Cardiac fibroblast (primary cell): ENCODE measurements at regions not wholly inside any gene's neighbourhood (a gene's known extent, or its start where the extent isn't known, plus 50 kb on each side); places are given as distances from the start of the nearest gene placed in this dataset.

Experiments
- DNase-seq, 2 donors: peaks; one replicate each; pipeline versions ENCODE4 v3.0.0 to v3.0.0-alpha.2; 2010; ENCODE audit warnings: low read depth in 2 of 2
- H3K4me3 ChIP-seq, 2 donors: replicated peaks in 1 of 2; 1 replicate in 1 of 2; 2 replicates in 1 of 2; pipeline ENCODE4 v1.5.1; 2011; ENCODE audit warnings: low read depth in 2 of 2, low read length in 2 of 2, mild to moderate bottlenecking in 2 of 2, moderate library complexity in 1 of 2
- TF ChIP-seq, protein P1 (sequence below): IDR thresholded peaks from one replicate; pipeline ENCODE4 v1.5.1; 2011; ENCODE audit warnings: low read depth, mild to moderate bottlenecking, low read length, inconsistent platforms

DNA sequence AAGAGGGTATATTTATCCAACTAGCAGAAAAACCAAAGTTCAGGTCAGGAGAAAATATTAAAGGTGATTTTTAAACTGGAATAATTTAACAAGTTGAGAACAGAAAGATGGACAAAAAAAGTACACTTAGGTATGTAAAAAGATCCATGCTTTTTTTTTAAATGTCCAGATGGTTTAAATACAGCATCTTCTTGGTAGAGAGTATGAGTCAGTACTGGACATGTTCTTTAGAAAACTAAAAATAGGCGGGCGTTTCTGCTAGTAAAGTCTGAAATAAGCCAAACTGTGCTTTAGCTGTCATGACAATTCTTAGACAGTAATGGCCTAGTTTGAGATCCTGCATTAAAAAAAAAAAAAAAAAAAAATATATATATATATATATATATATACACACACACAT, 255.9 kb upstream of the ST8SIA4 start:
- DNase-seq, result no peak
- no peak overlapping the region for H3K4me3 ChIP-seq
- TF ChIP-seq, protein P1, sequence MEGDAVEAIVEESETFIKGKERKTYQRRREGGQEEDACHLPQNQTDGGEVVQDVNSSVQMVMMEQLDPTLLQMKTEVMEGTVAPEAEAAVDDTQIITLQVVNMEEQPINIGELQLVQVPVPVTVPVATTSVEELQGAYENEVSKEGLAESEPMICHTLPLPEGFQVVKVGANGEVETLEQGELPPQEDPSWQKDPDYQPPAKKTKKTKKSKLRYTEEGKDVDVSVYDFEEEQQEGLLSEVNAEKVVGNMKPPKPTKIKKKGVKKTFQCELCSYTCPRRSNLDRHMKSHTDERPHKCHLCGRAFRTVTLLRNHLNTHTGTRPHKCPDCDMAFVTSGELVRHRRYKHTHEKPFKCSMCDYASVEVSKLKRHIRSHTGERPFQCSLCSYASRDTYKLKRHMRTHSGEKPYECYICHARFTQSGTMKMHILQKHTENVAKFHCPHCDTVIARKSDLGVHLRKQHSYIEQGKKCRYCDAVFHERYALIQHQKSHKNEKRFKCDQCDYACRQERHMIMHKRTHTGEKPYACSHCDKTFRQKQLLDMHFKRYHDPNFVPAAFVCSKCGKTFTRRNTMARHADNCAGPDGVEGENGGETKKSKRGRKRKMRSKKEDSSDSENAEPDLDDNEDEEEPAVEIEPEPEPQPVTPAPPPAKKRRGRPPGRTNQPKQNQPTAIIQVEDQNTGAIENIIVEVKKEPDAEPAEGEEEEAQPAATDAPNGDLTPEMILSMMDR, result no peak

DNA sequence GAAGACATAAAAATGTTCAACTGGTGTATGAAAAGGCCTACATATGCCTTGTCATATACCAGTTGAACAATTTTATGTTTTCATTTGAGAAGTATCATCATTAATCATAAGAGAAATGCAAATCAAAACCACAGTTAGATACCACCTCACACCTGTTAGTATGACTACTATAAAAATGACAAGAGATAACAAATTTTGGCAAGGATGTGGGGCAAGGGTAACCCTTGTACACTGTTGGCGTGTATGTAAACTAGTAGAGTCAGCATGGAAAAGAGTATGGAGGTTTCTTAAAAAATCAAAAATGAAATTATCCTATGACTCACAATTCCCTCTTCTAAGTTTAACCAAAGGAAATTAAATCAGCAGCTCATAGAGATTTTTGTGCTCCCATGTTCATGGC, 250.4 kb upstream of the ST8SIA4 start:
- H3K4me3 ChIP-seq, result no peak overlapping the region
- TF ChIP-seq, protein P1, result no peak
- no peak for DNase-seq

DNA sequence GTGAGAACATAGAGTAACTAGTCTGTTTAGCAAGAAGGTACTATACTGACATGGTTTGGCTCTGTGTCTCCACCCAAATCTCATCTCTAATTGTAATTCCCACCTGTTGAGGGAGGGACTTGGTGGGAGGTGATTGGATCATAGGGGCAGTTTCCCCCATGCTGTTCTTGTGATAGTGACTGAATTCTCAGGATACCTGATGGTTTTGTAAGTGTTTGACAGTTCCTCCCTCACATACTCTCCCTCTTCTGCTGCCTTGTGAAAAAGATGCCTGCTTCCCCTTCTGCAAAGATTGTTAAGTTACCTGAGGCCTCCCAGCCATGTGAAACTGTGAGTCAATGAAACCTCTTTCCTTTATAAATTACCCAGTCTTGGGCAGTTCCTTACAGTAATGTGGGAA, 240.4 kb upstream of the ST8SIA4 start:
- no peak for DNase-seq
- H3K4me3 ChIP-seq, result no peak overlapping the region
- TF ChIP-seq, protein P1, result no peak

DNA sequence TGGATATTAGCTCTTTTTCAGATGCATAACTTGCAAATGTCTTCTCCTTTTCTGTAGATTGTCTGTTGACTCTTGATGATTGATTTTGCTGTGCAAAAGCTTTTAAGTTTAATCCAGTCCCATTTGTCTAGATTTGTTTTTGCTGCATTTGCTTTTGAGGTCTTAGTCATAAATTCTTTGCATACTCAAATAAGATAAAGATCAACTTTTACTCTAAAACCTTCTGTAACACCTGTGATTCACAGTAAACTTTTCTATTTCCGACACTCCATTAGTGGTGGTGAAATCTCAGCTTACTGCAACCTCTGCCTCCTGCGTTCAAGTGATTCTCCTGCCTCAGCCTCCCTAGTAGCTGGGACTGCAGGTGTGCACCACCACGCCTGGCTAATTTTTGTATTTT, 239.0 kb upstream of the ST8SIA4 start:
- DNase-seq, result no peak
- H3K4me3 ChIP-seq, result no peak overlapping the region
- TF ChIP-seq, protein P1, result no peak

DNA sequence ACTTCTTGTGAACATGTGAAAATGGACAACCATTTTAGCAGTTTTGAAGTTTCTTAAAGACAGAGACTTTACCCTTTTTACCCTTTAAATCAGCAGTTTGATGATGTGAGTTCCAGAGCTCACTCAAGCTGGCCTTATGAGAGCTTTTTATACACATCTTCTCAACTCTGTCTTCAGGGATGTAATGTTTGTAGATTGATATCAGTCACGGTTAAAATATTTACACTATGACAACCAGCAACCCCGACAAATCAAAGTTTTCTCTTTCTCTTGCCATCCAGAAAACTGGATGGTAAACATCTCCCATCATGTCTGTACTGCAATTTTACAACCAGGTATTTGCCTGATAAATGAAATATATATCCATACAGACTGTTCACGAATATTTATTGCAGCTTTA, 233.4 kb upstream of the ST8SIA4 start:
- TF ChIP-seq, protein P1, result no peak
- no peak for DNase-seq
- H3K4me3 ChIP-seq, result no peak overlapping the region

- DNase-seq, result no peak
- H3K4me3 ChIP-seq, result no peak overlapping the region
- TF ChIP-seq, protein P1, result no peak
These were observed 220.3 kb upstream of the ST8SIA4 start for GRCh38 chr5:101123363-101123762.

- TF ChIP-seq, protein P1, result no peak
- H3K4me3 ChIP-seq, result no peak overlapping the region
- DNase-seq, result no peak
These were observed 209.6 kb upstream of the ST8SIA4 start for GRCh38 chr5:101112645-101113044.
